CD14-positive monocyte (primary cell): ENCODE measurements at regions not wholly inside any gene's neighbourhood (a gene's known extent, or its start where the extent isn't known, plus 50 kb on each side); places are given as distances from the start of the nearest gene placed in this dataset.

Experiments
- DNase-seq, 3 donors: peaks; one replicate each; pipeline ENCODE4 v3.0.0-alpha.2; 2011 to 2022
- H2AFZ ChIP-seq: 2 replicates; pipeline ENCODE4 v1.6.0; 2012; ENCODE audit warnings: mild to moderate bottlenecking, low read depth, low read length, inconsistent platforms; ENCODE audit not compliant: insufficient read depth, poor library complexity, severe bottlenecking
- H3K27ac ChIP-seq, 2 donors: 1 replicate in 1 of 2; 2 replicates in 1 of 2; pipeline ENCODE4 v1.5.1; 2012 to 2013; ENCODE audit warnings: low read length in 2 of 2, control low read depth in 1 of 2, inconsistent platforms in 1 of 2, low read depth in 1 of 2, mild to moderate bottlenecking in 1 of 2
- H3K27me3 ChIP-seq, 2 donors: one replicate each; pipeline versions ENCODE4 v1.6.0 to v1.6.1; 2011 to 2013; ENCODE audit warnings: low read length in 2 of 2; ENCODE audit not compliant: control insufficient read depth in 2 of 2, insufficient read depth in 2 of 2
- H3K36me3 ChIP-seq, 2 donors: replicated peaks in 1 of 2; 1 replicate in 1 of 2; 2 replicates in 1 of 2; pipeline versions ENCODE4 v1.5.1 to v1.6.1; 2012 to 2013; ENCODE audit warnings: low read length in 2 of 2, control low read depth in 1 of 2, inconsistent platforms in 1 of 2, mild to moderate bottlenecking in 1 of 2; ENCODE audit not compliant: insufficient read depth in 2 of 2, control insufficient read depth in 1 of 2
- H3K4me1 ChIP-seq, 2 donors: 1 replicate in 1 of 2; 2 replicates in 1 of 2; pipeline versions ENCODE4 v1.5.1 to v1.6.1; 2012 to 2013; ENCODE audit warnings: low read length in 2 of 2, control low read depth in 1 of 2, inconsistent platforms in 1 of 2, mild to moderate bottlenecking in 1 of 2, moderate library complexity in 1 of 2; ENCODE audit not compliant: insufficient read depth in 2 of 2, control insufficient read depth in 1 of 2
- H3K4me2 ChIP-seq: replicated peaks from 2 replicates; pipeline ENCODE3; 2012; ENCODE audit warnings: low read length, moderate library complexity, mild to moderate bottlenecking; ENCODE audit not compliant: poor library complexity, severe bottlenecking; ENCODE audit errors: extremely low read depth
- H3K4me3 ChIP-seq, 3 experiments: fragments of 200-600 bp in 1 of 3; sonication (generic) in 1 of 3; replicated peaks in 1 of 3; 1 replicate in 2 of 3; 2 replicates in 1 of 3; pipeline ENCODE4 v1.5.1; 2011 to 2013; ENCODE audit warnings: low read length in 3 of 3, mild to moderate bottlenecking in 3 of 3, control low read depth in 2 of 3, low read depth in 2 of 3, inconsistent platforms in 1 of 3, moderate library complexity in 1 of 3
- H3K79me2 ChIP-seq: 2 replicates; pipeline ENCODE4 v1.6.0; 2012; ENCODE audit warnings: mild to moderate bottlenecking, control low read depth, inconsistent platforms, low read length, moderate library complexity; ENCODE audit not compliant: insufficient read depth
- H3K9ac ChIP-seq: 2 replicates; pipeline ENCODE4 v1.6.0; 2017; ENCODE audit warnings: low read length, mild to moderate bottlenecking; ENCODE audit not compliant: insufficient read depth, poor library complexity, severe bottlenecking
- H3K9me3 ChIP-seq, 2 donors: replicated peaks in 1 of 2; 1 replicate in 1 of 2; 2 replicates in 1 of 2; pipeline versions ENCODE4 v1.5.1 to v1.6.1; 2012 to 2013; ENCODE audit warnings: low read length in 2 of 2, control low read depth in 1 of 2; ENCODE audit not compliant: control insufficient read depth in 1 of 2, insufficient read depth in 1 of 2
- H4K20me1 ChIP-seq: 2 replicates; pipeline ENCODE4 v1.6.0; 2012; ENCODE audit warnings: mild to moderate bottlenecking, low read length, control low read depth, moderate library complexity; ENCODE audit not compliant: insufficient read depth
- H3K27ac Mint-ChIP-seq, 7 donors: one replicate each; pipeline ENCODE4 v1.8.0; 2020; ENCODE audit warnings: mild to moderate bottlenecking in 7 of 7, mixed read lengths in 7 of 7, moderate library complexity in 6 of 7, inconsistent platforms in 2 of 7
- H3K27me3 Mint-ChIP-seq, 3 donors: one replicate each; pipeline ENCODE4 v1.8.0; 2021 to 2022; ENCODE audit warnings: low read depth in 3 of 3, mild to moderate bottlenecking in 3 of 3, mixed read lengths in 3 of 3, moderate library complexity in 3 of 3, inconsistent platforms in 1 of 3
- H3K36me3 Mint-ChIP-seq, 2 donors: one replicate each; pipeline ENCODE4 v1.8.0; 2020; ENCODE audit warnings: mixed read lengths in 2 of 2, inconsistent platforms in 1 of 2, mild to moderate bottlenecking in 1 of 2
- H3K4me1 Mint-ChIP-seq: one replicate; pipeline ENCODE4 v1.8.0; 2020; ENCODE audit warnings: mild to moderate bottlenecking, mixed read lengths
- H3K4me3 Mint-ChIP-seq, 2 donors: one replicate each; pipeline ENCODE4 v1.8.0; 2020; ENCODE audit warnings: mild to moderate bottlenecking in 2 of 2, mixed read lengths in 2 of 2, moderate library complexity in 1 of 2
- H3K9me3 Mint-ChIP-seq, 7 donors: one replicate each; pipeline ENCODE4 v1.8.0; 2020 to 2022; ENCODE audit warnings: mixed read lengths in 7 of 7, mild to moderate bottlenecking in 6 of 7, moderate library complexity in 6 of 7, inconsistent platforms in 2 of 7
- WGBS: methylation state at CpG from one replicate; pipeline ENCODE4 v1.1.5; 2013; ENCODE audit warnings: missing lambda C conversion rate; ENCODE audit not compliant: insufficient coverage; 5-methylcytosine and 5-hydroxymethylcytosine counted together
- intact Hi-C, 2 donors: fragments of 100-400 bp; cut with micrococcal nuclease; formaldehyde crosslinking; loops; one replicate each; pipeline versions ENCODE4 v1.15.0 to v1.15.1; 2023
- TF ChIP-seq, protein P1 (sequence below): fragments of 200-600 bp; IDR thresholded peaks from one replicate; pipeline ENCODE4 v1.8.0; 2022; ENCODE audit warnings: antibody characterized with exemption, mild to moderate bottlenecking

- no peak for DNase-seq
- intact Hi-C loops = no loop called here
- H2AFZ ChIP-seq = no peak overlapping the region
- H3K4me1 ChIP-seq = peaks cover 11 to 13% of the 10 kb centered on the region in 2 donors
- no peaks in the 10 kb centered on the region for H3K79me2 ChIP-seq
- Mint-ChIP-seq H3K4me3 (no peak overlapping the region), H3K9me3 (peaks cover 0 to 4% (median 0%) of the 10 kb centered on the region in 7 donors), H3K36me3 (no peaks in the 10 kb centered on the region), H3K27ac (no peak overlapping the region), H3K27me3 (peaks cover 1 to 5% (median 3%) of the 10 kb centered on the region in 3 donors), H3K4me1 (peaks cover 9% of the 10 kb centered on the region)
- TF ChIP-seq, protein P1, sequence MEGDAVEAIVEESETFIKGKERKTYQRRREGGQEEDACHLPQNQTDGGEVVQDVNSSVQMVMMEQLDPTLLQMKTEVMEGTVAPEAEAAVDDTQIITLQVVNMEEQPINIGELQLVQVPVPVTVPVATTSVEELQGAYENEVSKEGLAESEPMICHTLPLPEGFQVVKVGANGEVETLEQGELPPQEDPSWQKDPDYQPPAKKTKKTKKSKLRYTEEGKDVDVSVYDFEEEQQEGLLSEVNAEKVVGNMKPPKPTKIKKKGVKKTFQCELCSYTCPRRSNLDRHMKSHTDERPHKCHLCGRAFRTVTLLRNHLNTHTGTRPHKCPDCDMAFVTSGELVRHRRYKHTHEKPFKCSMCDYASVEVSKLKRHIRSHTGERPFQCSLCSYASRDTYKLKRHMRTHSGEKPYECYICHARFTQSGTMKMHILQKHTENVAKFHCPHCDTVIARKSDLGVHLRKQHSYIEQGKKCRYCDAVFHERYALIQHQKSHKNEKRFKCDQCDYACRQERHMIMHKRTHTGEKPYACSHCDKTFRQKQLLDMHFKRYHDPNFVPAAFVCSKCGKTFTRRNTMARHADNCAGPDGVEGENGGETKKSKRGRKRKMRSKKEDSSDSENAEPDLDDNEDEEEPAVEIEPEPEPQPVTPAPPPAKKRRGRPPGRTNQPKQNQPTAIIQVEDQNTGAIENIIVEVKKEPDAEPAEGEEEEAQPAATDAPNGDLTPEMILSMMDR = no peak
- H3K4me3 ChIP-seq = no peak overlapping the region
- WGBS = no CpG with 5 or more reads among the region's 1 CpG
- no peaks in the 10 kb centered on the region for H4K20me1 ChIP-seq
- H3K27me3 ChIP-seq = no peaks in the 10 kb centered on the region
- no peaks in the 10 kb centered on the region for H3K36me3 ChIP-seq
- H3K4me2 ChIP-seq = no peak overlapping the region
- H3K9ac ChIP-seq = no peak overlapping the region
- H3K9me3 ChIP-seq = no peaks in the 10 kb centered on the region
- H3K27ac ChIP-seq = no peak overlapping the region
Measured at GRCh38 chr18:46319783-46320182, 215.6 kb downstream of the HAUS1 start.

DNA sequence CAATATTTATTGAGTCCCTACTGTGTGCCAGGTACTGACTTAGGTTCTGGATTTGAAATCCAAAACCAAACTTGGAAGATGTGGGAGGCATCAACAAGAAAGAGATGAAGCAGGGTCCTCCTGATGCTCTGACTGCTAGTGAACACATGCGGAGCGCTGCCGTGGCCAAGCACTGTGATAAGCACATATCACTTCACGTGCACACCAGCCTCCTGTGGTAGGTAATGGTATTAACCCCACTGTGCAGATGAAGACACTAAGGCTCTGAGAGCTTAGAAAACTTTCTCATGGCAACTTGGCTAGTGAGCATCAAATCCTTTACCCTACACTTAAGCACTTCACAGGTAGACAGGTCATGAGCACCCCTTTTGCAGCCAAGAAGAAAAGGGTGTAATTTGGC is 216.1 kb downstream of the HAUS1 start:
- Histone ChIP-seq H3K9me3 (no peaks in the 10 kb centered on the region), H3K27ac (no peak overlapping the region), H3K4me3 (no peak overlapping the region), H3K4me2 (no peak overlapping the region), H2AFZ (no peak overlapping the region), H3K79me2 (no peaks in the 10 kb centered on the region), H4K20me1 (no peaks in the 10 kb centered on the region), H3K9ac (no peak overlapping the region), H3K4me1 (peaks cover 11 to 15% of the 10 kb centered on the region in 2 donors), H3K36me3 (no peaks in the 10 kb centered on the region), H3K27me3 (no peaks in the 10 kb centered on the region)
- no peak overlapping the region for H3K4me3 Mint-ChIP-seq
- H3K27me3 Mint-ChIP-seq = peaks cover 1 to 5% (median 1%) of the 10 kb centered on the region in 3 donors
- H3K27ac Mint-ChIP-seq = no peak overlapping the region
- H3K9me3 Mint-ChIP-seq = peaks cover 0 to 4% (median 0%) of the 10 kb centered on the region in 7 donors
- WGBS = no CpG with 5 or more reads among the region's 4 CpGs
- TF ChIP-seq, protein P1 = no peak
- DNase-seq = no peak
- H3K36me3 Mint-ChIP-seq = no peaks in the 10 kb centered on the region
- intact Hi-C loops = no loop called here
- peaks cover 10% of the 10 kb centered on the region for H3K4me1 Mint-ChIP-seq
